ENCODE measurements at regions not wholly inside any gene's neighbourhood (a gene's known extent, or its start where the extent isn't known, plus 50 kb on each side); places are given as distances from the start of the nearest gene placed in this dataset.

GRCh38 chr16:51931653-51932052 lies 615.3 kb downstream of the TOX3 start:
- Histone ChIP-seq H3K36me3 (ENCODE audit: control insufficient read depth in 4 of 4, insufficient read depth in 4 of 4, low read length in 4 of 4) (no peaks in the 10 kb centered on the region), H3K27ac (ENCODE audit: low read depth in 1 of 2, low read length in 1 of 2) (no peak overlapping the region), H3K27me3 (ENCODE audit: control insufficient read depth in 3 of 3, insufficient read depth in 3 of 3, low read length in 2 of 3) (no peaks in the 10 kb centered on the region), H3K4me1 (ENCODE audit: control insufficient read depth in 5 of 5, insufficient read depth in 5 of 5, low read length in 5 of 5) (no peaks in the 10 kb centered on the region), H3K9me3 (ENCODE audit: control insufficient read depth in 4 of 4, insufficient read depth in 3 of 4, low read length in 3 of 4) (no peaks in the 10 kb centered on the region), H3K4me3 (no peak overlapping the region), H3K9ac (ENCODE audit: insufficient read depth in 1 of 2, low read length in 2 of 2) (no peak overlapping the region)
- ATAC-seq (ENCODE audit: insufficient read depth, low FRiP score) = no peak
- DNase-seq = no peak
- TF ChIP-seq CTCF (IDR thresholded peaks at IDR 0.05; ENCODE audit: control extremely low read depth, extremely low read depth) = no peak
- WGBS, 2 donors = 66 to 70% methylated on average over 5 of the region's 5 CpGs

DNA sequence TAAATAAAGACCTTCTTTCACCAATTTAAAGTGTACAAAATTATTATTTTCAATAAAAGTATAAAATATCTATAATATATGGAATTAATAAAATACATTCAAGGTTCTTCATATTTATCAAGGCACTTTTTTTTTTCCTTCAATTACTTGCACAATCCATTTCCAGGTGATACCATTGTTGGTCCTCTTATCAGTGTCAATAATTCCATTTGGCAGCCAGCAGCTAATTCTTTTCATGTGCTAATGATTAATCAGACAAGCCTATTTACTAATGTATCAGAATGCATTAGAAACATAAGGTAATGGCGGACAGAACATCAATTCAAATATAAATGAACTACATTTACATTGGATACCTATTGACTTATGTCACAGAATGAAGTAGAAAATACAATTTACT lies 622.2 kb downstream of the TOX3 start:
- H3K36me3 ChIP-seq (ENCODE audit: control insufficient read depth in 4 of 4, insufficient read depth in 4 of 4, low read length in 4 of 4) = no peaks in the 10 kb centered on the region
- H3K4me3 ChIP-seq = no peak overlapping the region
- no peaks in the 10 kb centered on the region for H3K9me3 ChIP-seq (ENCODE audit: control insufficient read depth in 4 of 4, insufficient read depth in 3 of 4, low read length in 3 of 4)
- no peak for ATAC-seq (ENCODE audit: insufficient read depth, low FRiP score)
- H3K9ac ChIP-seq (ENCODE audit: insufficient read depth in 1 of 2, low read length in 2 of 2) = no peak overlapping the region
- WGBS, 2 donors = 79 to 92% methylated on average over 1 of the region's 1 CpG
- TF ChIP-seq CTCF (IDR thresholded peaks at IDR 0.05; ENCODE audit: control extremely low read depth, extremely low read depth) = no peak
- no peaks in the 10 kb centered on the region for H3K4me1 ChIP-seq (ENCODE audit: control insufficient read depth in 5 of 5, insufficient read depth in 5 of 5, low read length in 5 of 5)
- no peaks in the 10 kb centered on the region for H3K27me3 ChIP-seq (ENCODE audit: control insufficient read depth in 3 of 3, insufficient read depth in 3 of 3, low read length in 2 of 3)
- DNase-seq = no peak
- H3K27ac ChIP-seq (ENCODE audit: low read depth in 1 of 2, low read length in 1 of 2) = no peak overlapping the region

GRCh38 chr16:51922476-51922875 lies 624.5 kb downstream of the TOX3 start:
- Histone ChIP-seq H3K27me3 (ENCODE audit: control insufficient read depth in 3 of 3, insufficient read depth in 3 of 3, low read length in 2 of 3) (no peaks in the 10 kb centered on the region), H3K4me1 (ENCODE audit: control insufficient read depth in 5 of 5, insufficient read depth in 5 of 5, low read length in 5 of 5) (no peaks in the 10 kb centered on the region), H3K9ac (ENCODE audit: insufficient read depth in 1 of 2, low read length in 2 of 2) (no peak overlapping the region), H3K36me3 (ENCODE audit: control insufficient read depth in 4 of 4, insufficient read depth in 4 of 4, low read length in 4 of 4) (no peaks in the 10 kb centered on the region), H3K9me3 (ENCODE audit: control insufficient read depth in 4 of 4, insufficient read depth in 3 of 4, low read length in 3 of 4) (no peaks in the 10 kb centered on the region), H3K4me3 (no peak overlapping the region), H3K27ac (ENCODE audit: low read depth in 1 of 2, low read length in 1 of 2) (no peak overlapping the region)
- WGBS, 2 donors = 85% methylated on average over 3 of the region's 3 CpGs
- no peak for TF ChIP-seq CTCF (IDR thresholded peaks at IDR 0.05; ENCODE audit: control extremely low read depth, extremely low read depth)
- ATAC-seq (ENCODE audit: insufficient read depth, low FRiP score) = no peak
- DNase-seq = no peak

DNA sequence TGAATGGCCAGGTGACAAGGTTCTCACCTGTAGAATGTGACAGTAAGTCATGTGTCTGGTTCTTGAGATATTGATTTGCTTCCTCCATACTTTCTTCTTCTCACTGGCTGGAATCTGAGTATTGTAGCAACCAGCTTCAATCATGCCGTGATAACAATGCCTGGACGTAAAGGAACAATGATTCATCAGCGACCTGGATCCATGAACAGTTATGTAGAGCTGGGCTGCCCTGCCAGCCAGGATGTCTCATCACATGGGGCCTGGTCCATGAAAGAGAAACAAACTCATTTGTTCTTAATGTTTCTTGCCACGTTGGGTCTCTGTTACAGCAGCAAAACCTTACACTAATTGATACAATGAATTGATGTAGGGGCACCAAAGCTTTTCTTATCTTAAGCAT lies 627.2 kb downstream of the TOX3 start:
- H3K4me1 ChIP-seq (ENCODE audit: control insufficient read depth in 5 of 5, insufficient read depth in 5 of 5, low read length in 5 of 5) = no peaks in the 10 kb centered on the region
- H3K27ac ChIP-seq (ENCODE audit: low read depth in 1 of 2, low read length in 1 of 2) = no peak overlapping the region
- no peaks in the 10 kb centered on the region for H3K36me3 ChIP-seq (ENCODE audit: control insufficient read depth in 4 of 4, insufficient read depth in 4 of 4, low read length in 4 of 4)
- no peak for DNase-seq
- H3K9ac ChIP-seq (ENCODE audit: insufficient read depth in 1 of 2, low read length in 2 of 2) = no peak overlapping the region
- TF ChIP-seq CTCF (IDR thresholded peaks at IDR 0.05; ENCODE audit: control extremely low read depth, extremely low read depth) = no peak
- no peak for ATAC-seq (ENCODE audit: insufficient read depth, low FRiP score)
- no peaks in the 10 kb centered on the region for H3K9me3 ChIP-seq (ENCODE audit: control insufficient read depth in 4 of 4, insufficient read depth in 3 of 4, low read length in 3 of 4)
- H3K27me3 ChIP-seq (ENCODE audit: control insufficient read depth in 3 of 3, insufficient read depth in 3 of 3, low read length in 2 of 3) = no peaks in the 10 kb centered on the region
- H3K4me3 ChIP-seq = no peak overlapping the region
- 77 to 80% methylated on average over 4 of the region's 4 CpGs for WGBS, 2 donors

Data from lung (tissue), 11 donors.